IPS DF 4.7 (cell line): ENCODE measurements at regions not wholly inside any gene's neighbourhood (a gene's known extent, or its start where the extent isn't known, plus 50 kb on each side); places are given as distances from the start of the nearest gene placed in this dataset.

Experiments
- DNase-seq: peaks from one replicate; pipeline ENCODE4 v3.0.0-alpha.2; 2013; ENCODE audit warnings: low spot score; ENCODE audit errors: extremely low read depth

DNA sequence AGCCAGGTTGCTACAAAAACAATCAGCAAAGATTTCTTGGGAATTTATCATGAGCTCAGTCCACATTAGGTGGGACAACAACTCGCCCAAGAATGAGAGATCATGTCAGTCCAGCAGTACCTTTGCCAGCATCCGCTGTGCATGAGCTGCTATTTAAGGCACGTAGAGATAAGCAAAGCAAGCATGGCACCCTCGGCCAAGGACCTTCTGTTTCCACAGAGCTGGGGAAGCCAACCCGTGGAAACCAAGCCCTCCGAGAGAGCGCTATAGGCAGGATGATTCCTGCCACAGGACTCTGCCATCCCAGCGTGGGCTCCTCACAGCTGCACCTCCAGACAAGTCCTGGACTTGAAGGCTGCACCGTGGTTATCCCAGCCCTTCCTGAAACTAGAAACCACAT lies 189.5 kb upstream of the PPP1R26 start:
- no peak for DNase-seq

DNA sequence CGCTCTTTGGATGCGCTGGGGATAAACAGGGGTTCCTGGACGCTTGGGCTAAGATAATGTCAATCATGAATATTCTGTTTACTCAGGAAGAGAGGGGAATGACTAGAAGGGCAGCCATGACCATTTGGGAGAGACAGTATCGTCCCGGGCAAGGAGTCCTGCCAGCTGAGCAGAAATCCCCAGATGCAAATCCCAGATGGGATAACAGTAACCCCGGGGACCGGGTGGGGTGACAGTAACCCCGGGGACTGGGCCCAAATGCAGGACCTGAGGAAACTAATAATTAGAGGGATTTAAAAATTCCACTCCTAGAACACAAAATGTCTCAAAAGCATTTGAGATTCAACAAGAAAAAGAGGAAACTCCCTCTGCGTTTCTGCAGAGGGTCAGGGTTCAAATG lies 189.0 kb upstream of the PPP1R26 start:
- DNase-seq, result no peak

DNA sequence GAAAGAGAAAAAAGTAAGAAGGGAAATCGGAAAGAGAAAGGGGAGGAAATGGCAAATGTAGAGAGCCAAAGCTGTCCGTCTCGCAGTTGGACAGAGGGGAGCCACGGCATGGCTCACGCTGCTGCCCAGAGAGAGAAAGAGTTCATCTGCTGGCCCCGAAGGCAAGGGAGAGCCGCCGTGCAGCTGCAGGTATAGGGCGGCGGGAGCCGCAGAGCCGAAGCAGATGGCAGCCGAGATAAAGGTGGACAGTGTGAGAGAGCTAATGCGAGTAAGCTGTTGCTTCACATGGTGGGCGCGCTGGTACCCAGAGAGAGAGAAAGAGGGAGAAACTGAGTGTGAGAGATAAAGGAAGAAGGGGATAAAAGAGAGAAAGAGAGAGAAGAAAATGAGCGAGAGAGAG lies 188.4 kb upstream of the PPP1R26 start:
- DNase-seq, result no peak

- no peak for DNase-seq
These were observed 184.7 kb upstream of the PPP1R26 start for GRCh38 chr9:135294836-135295235.

DNA sequence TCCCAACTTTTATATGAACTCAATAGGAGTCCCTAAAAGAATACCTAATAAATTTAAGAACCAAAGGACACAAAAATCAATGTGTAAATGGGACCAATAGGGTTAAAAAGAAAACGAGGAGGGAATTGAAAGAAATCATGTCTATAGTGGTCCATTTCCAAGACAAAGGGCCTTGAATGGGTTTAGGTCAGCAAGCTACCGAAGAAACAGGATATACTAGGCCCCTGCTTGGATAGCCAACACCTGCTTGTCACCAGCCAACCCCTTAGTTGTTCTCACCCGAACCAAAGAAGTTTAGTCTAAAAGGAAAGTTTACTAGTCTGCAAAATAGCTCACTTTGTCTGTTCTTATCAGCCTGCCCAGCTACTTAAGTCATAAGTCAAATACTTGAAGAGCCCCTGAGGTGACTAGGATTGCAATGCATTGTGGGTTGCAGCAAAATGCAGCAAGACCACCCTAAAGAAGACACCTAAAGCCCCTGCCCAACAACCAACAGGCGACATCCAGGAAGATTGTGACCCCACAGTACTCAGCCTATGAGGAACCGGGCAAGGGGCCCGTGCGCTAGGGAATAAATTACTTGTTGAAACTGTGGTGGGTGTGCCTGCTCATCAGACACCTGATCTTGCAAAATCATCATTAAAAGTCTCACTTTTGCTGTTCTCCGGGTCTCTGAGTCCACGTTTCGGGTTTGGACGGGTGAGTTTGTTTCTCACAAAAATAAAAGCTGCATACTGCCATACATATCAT lies 183.9 kb upstream of the PPP1R26 start:
- no peak for DNase-seq

DNA sequence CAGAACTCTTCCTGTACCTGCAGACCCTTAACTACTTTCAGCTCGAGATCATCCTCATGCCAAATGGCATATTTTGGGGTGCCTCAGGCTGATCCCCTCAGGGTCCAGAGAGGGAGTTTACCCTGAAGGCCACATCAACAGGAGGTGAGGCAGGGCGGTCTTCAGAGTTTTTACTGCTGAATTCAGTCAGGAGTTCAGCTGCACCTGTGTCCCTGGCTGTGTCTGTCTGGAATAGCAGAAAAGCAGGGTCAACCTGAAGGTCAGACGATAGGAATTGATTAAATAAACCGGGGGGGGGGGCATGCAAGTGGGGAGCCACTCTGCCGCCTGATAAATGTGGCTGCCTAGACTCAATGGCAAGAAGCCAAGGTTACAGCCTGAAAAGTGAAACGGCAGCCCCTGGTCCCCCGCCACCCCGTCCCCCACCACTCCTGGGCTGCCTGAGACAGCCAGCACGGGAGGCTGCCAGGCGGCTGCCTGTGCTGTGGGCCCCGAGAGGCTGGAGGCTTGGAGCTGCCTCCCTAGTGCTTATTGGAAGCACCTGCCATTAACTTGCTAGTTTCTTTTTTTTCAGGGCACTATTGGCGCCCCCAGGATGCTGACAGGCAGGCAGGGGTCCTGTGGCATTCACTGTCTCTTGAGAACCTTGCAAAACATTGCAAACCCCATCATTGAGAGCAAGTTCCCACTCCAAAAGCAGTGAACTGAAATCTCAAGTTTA lies 182.7 kb upstream of the PPP1R26 start:
- no peak for DNase-seq

DNA sequence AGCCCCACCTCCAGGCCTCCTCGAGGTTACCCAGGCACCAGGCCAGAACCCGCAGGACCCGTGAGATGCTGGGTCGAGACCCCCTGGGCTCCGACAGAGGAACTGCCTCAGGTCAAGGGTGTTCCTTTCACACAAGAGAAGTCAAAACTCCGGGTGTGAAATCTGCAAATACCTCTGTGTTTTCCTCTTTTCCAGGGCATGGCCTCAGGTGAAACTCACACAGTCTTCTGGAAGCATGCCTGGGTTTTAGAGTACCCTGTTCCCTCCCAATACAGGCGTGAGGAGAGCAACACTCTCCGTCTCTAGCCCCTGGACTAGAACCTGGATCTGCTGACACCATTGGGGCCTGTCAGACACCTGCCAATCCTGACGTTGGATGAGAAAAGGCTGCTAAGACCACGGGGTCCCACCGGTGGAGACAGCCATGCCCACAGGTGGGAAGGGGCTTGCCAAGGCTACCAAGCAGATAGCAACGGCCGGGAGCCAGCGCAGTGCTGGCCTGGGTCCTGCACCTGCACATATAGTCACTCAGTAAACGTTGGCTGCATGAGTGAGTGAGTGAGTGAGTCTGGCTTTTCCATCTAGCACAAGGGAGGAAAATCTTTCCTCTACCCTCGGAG lies 182.0 kb upstream of the PPP1R26 start:
- DNase-seq, result no peak

GRCh38 chr9:135299239-135299590 lies 180.4 kb upstream of the PPP1R26 start:
- DNase-seq, result no peak

GRCh38 chr9:135299651-135300345 lies 179.8 kb upstream of the PPP1R26 start:
- no peak for DNase-seq

DNA sequence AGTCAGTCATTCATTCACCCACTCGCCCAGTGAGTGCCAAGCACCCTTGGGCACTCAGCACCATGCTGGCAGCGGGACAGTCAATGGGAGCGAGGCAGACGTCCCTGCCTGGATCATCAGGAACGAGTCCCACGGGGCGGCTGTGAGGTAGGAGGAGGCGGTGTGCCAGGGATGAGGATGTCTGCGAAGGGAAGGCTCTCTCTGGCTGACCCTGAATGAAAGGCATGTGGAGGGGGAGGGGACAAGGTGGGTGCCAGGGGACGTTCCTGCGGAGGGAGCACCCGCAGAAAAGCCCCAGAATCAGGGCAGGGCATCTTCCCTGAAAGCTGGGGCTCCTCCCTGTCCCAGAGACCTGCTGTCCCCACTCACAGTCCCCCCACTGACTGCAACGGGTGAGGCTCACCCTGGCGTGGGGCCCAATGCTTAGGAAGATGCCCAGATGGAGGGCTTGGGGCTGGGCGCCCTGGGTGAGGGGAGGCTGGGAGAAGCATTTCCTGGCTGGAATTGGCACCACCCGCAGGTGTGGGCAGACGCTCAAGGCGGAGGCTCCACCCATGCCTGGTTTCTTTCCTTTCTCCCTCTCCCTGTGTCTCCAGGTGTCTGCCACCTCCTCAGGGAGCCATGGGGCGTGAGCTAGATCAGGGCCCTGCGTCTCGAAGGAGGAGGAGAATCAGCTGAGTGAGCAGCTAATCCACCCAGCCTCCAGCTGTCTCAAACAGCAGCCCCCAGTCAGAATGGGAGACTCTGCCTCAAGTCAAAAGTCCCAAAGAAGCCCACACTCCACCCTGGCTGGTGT lies 179.0 kb upstream of the PPP1R26 start:
- DNase-seq, result no peak

- no peak for DNase-seq
These were observed 178.0 kb upstream of the PPP1R26 start for GRCh38 chr9:135301271-135302263.

GRCh38 chr9:135302329-135303279 lies 177.0 kb upstream of the PPP1R26 start:
- DNase-seq, result no peak

- DNase-seq, result no peak
These were observed 176.3 kb upstream of the PPP1R26 start for GRCh38 chr9:135303280-135303647.

DNA sequence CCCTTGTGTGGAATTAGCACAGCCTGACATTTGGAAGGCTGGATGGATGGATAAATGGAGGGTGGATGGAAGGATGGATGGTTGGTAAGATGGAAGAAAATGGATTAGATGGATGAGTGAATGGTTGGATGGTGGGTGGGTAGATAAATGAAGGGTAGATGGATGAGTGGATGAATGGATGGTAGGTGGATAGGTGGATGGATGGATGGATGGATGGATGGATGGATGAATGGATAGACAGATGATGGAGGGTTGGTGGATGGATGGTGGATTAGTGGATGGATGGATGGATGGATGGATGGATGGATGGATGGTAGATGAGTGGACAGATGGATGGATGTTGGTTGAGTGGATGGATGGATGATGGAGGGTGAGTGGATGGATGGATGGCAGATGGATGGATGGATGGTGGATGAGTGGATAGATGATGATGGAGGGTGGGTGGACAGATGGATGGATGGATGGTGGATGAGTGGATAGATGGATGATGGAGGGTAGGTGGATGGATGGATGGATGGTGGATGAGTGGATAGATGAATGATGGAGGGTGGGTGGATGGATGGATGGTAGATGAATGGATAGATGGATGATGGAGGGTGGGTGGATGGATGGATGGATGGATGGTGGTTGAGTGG lies 175.6 kb upstream of the PPP1R26 start:
- DNase-seq, result no peak

GRCh38 chr9:135304886-135305285 lies 174.7 kb upstream of the PPP1R26 start:
- DNase-seq, result no peak

- DNase-seq, result no peak
These were observed 173.9 kb upstream of the PPP1R26 start for GRCh38 chr9:135305546-135306180.

- no peak for DNase-seq
These were observed 172.9 kb upstream of the PPP1R26 start for GRCh38 chr9:135306699-135307098.

- no peak for DNase-seq
These were observed 172.3 kb upstream of the PPP1R26 start for GRCh38 chr9:135307300-135307699.
